Activated CD4-positive, alpha-beta T cell treated with anti-CD3 and anti-CD28 coated beads, Interleukin-2, amount 50 U/mL, for 24 hours (primary cell): ENCODE measurements at regions not wholly inside any gene's neighbourhood (a gene's known extent, or its start where the extent isn't known, plus 50 kb on each side); places are given as distances from the start of the nearest gene placed in this dataset.

Experiments used
- DNase-seq, 2 donors: peaks; one replicate each; pipeline ENCODE4 v3.0.0-alpha.2; 2020; ENCODE audit warnings: low read depth in 1 of 2, low spot score in 1 of 2

- DNase-seq: no peak
Measured at GRCh38 chr20:58004146-58004545, 224.3 kb downstream of the ANKRD60 start.

- DNase-seq: no peak
Measured at GRCh38 chr20:58003525-58003924, 224.9 kb downstream of the ANKRD60 start.

GRCh38 chr20:58002901-58003300 lies 225.6 kb downstream of the ANKRD60 start:
- DNase-seq: no peak

GRCh38 chr20:58001946-58002345 lies 226.5 kb downstream of the ANKRD60 start:
- no peak for DNase-seq

- DNase-seq: no peak
Measured at GRCh38 chr20:58001381-58001780, 227.1 kb downstream of the ANKRD60 start.

- DNase-seq: no peak
Measured at GRCh38 chr20:58000861-58001260, 227.6 kb downstream of the ANKRD60 start.

- no peak for DNase-seq
Measured at GRCh38 chr20:57999465-58000111, 228.9 kb downstream of the ANKRD60 start.

GRCh38 chr20:57998981-57999464 lies 229.4 kb downstream of the ANKRD60 start:
- DNase-seq: no peak

GRCh38 chr20:57998276-57998675 lies 230.2 kb downstream of the ANKRD60 start:
- DNase-seq: no peak

GRCh38 chr20:57996936-57997890 lies 231.2 kb downstream of the ANKRD60 start:
- DNase-seq: no peak

GRCh38 chr20:57996465-57996864 lies 232.0 kb downstream of the ANKRD60 start:
- DNase-seq: no peak

GRCh38 chr20:57995381-57995977 lies 233.0 kb downstream of the ANKRD60 start:
- no peak for DNase-seq

GRCh38 chr20:57993716-57994431 lies 234.6 kb downstream of the ANKRD60 start:
- no peak for DNase-seq

- DNase-seq: no peak
Measured at GRCh38 chr20:57991211-57991881, 237.1 kb downstream of the ANKRD60 start.

- DNase-seq: no peak
Measured at GRCh38 chr20:57990396-57990987, 238.0 kb downstream of the ANKRD60 start.

- DNase-seq: no peak
Measured at GRCh38 chr20:57988828-57989227, 239.6 kb downstream of the ANKRD60 start.

GRCh38 chr20:57988422-57988821 lies 240.0 kb downstream of the ANKRD60 start:
- DNase-seq: no peak

- no peak for DNase-seq
Measured at GRCh38 chr20:57987659-57988058, 240.8 kb downstream of the ANKRD60 start.

- no peak for DNase-seq
Measured at GRCh38 chr20:57986666-57987065, 241.8 kb downstream of the ANKRD60 start.

- no peak for DNase-seq
Measured at GRCh38 chr20:57985278-57985677, 243.2 kb downstream of the ANKRD60 start.
